Embryonic facial prominence (tissue), 1 donor: ENCODE measurements at regions not wholly inside any gene's neighbourhood (a gene's known extent, or its start where the extent isn't known, plus 50 kb on each side); places are given as distances from the start of the nearest gene placed in this dataset.
"Not testable (repeated sequence)": the region's sequence is repeated elsewhere in the genome, so short reads cannot be mapped to it uniquely, and the experiment has no call there.

ENCODE experiments used
- DNase-seq: peaks from one replicate; pipeline ENCODE4 v3.0.0-alpha.2; 2016; ENCODE audit errors: extremely low spot score

- DNase-seq, result no peak
Measured at GRCh38 chr2:101610750-101611315, 86.7 kb upstream of the MAP4K4 start.

- DNase-seq, result no peak
Measured at GRCh38 chr2:101609433-101609832, 88.1 kb upstream of the MAP4K4 start.

- no peak for DNase-seq
Measured at GRCh38 chr2:101608408-101609310, 88.8 kb upstream of the MAP4K4 start.

GRCh38 chr2:101597347-101597944, 100.1 kb upstream of the MAP4K4 start:
- DNase-seq, result no peak

GRCh38 chr2:101596333-101596732, 101.2 kb upstream of the MAP4K4 start:
- no peak for DNase-seq

GRCh38 chr2:101587251-101587650, 110.3 kb upstream of the MAP4K4 start:
- no peak for DNase-seq

GRCh38 chr2:101583861-101584260, 108.9 kb upstream of the RFX8 start:
- no peak for DNase-seq

- no peak for DNase-seq
Measured at GRCh38 chr2:101581675-101582299, 106.9 kb upstream of the RFX8 start.

GRCh38 chr2:101580528-101580927, 105.6 kb upstream of the RFX8 start:
- no peak for DNase-seq

GRCh38 chr2:101578671-101579070, 103.8 kb upstream of the RFX8 start:
- DNase-seq, result no peak

GRCh38 chr2:101578135-101578534, 103.2 kb upstream of the RFX8 start:
- not testable (repeated sequence) for DNase-seq

- no peak for DNase-seq
Measured at GRCh38 chr2:101577173-101577572, 102.3 kb upstream of the RFX8 start.

GRCh38 chr2:101574622-101575021, 99.7 kb upstream of the RFX8 start:
- DNase-seq, result no peak

GRCh38 chr2:101571951-101572350, 97.0 kb upstream of the RFX8 start:
- no peak for DNase-seq

- DNase-seq, result no peak
Measured at GRCh38 chr2:101569886-101570520, 95.1 kb upstream of the RFX8 start.

GRCh38 chr2:101568969-101569368, 94.1 kb upstream of the RFX8 start:
- DNase-seq, result no peak

- DNase-seq, result no peak
Measured at GRCh38 chr2:101566632-101567228, 91.8 kb upstream of the RFX8 start.

- DNase-seq, result no peak
Measured at GRCh38 chr2:101563849-101564248, 88.9 kb upstream of the RFX8 start.

GRCh38 chr2:101560780-101561315, 85.9 kb upstream of the RFX8 start:
- no peak for DNase-seq

GRCh38 chr2:101559551-101559950, 84.6 kb upstream of the RFX8 start:
- no peak for DNase-seq
